BJ (cell line): ENCODE measurements at regions not wholly inside any gene's neighbourhood (a gene's known extent, or its start where the extent isn't known, plus 50 kb on each side); places are given as distances from the start of the nearest gene placed in this dataset.

Experiments used
- CTCF ChIA-PET: fragments of 350-600 bp; formaldehyde crosslinking; extraction: SDS; loops from one replicate; lab custom pipeline; 2021; ENCODE audit warnings: antibody characterized with exemption, inconsistent platforms; lab: Yijun Ruan, JAX
- POLR2A ChIA-PET: fragments of 300-600 bp; sonication (Branson Sonifier 250); formaldehyde crosslinking; extraction: SDS; loops from one replicate; lab custom pipeline; 2021; ENCODE audit warnings: antibody characterized with exemption; lab: Charles Lee
- DNase-seq: peaks from one replicate; pipeline ENCODE4 v3.0.0-alpha.2; 2011; ENCODE audit warnings: low read depth
- H3K27me3 ChIP-seq: 2 replicates; pipeline ENCODE4 v1.6.0; 2011; ENCODE audit warnings: low read length; ENCODE audit not compliant: control insufficient read depth, insufficient read depth
- H3K36me3 ChIP-seq: 2 replicates; pipeline ENCODE4 v1.5.1; 2011; ENCODE audit warnings: low read length; ENCODE audit not compliant: control insufficient read depth, insufficient read depth
- H3K4me3 ChIP-seq: 2 replicates; pipeline ENCODE4 v1.5.1; 2011; ENCODE audit warnings: low read depth, mild to moderate bottlenecking, control low read depth, low read length
- TF ChIP-seq, protein P1 (sequence below): IDR thresholded peaks from 2 replicates; pipeline ENCODE4 v1.5.1; 2011; ENCODE audit warnings: low read depth, mild to moderate bottlenecking, control low read depth, inconsistent platforms, low read length, moderate library complexity; ENCODE audit not compliant: insufficient read depth

DNA sequence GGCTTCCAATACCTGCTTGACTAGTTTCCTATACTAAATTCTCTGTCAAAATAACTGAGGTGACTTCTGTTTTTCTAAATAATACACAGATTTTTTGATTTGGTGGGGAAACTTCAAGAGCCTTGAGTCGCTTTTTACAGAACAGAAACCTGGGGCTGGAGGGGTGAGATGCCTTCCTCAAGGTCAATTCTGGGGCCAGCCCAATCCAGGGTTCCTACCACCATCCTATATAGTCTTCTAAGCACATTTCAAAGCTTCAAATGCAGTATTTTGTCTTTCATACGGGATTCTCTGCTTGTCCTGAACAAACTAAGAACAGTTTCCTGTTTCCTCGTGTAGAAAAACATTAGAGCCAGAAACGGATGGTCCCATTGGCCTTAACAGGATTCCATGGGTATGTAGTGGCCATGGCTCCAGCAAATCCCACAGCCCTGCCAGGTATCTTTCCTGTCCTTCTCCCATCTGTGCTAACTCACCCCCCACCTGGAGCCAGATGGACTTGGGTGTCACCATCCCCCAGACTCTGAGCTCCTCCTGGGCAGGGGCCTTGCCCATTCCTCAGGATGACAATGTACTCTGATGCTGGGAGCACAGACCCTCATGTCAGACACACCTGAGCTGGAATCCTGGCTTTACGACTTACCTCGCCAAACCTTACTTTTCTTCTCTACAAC lies 146.9 kb downstream of the KLF13 start:
- POLR2A ChIA-PET: no interaction called here
- no peaks in the 10 kb centered on the region for H3K36me3 ChIP-seq
- no peak overlapping the region for H3K4me3 ChIP-seq
- CTCF ChIA-PET: interaction anchor here (1.2 to 5.6 kb wide), 9 partner anchors 8 to 273 kb away, joined by 4 to 48 read pairs (median 8); no protein-coding TSS in a partner anchor
- H3K27me3 ChIP-seq: no peaks in the 10 kb centered on the region
- TF ChIP-seq, protein P1, sequence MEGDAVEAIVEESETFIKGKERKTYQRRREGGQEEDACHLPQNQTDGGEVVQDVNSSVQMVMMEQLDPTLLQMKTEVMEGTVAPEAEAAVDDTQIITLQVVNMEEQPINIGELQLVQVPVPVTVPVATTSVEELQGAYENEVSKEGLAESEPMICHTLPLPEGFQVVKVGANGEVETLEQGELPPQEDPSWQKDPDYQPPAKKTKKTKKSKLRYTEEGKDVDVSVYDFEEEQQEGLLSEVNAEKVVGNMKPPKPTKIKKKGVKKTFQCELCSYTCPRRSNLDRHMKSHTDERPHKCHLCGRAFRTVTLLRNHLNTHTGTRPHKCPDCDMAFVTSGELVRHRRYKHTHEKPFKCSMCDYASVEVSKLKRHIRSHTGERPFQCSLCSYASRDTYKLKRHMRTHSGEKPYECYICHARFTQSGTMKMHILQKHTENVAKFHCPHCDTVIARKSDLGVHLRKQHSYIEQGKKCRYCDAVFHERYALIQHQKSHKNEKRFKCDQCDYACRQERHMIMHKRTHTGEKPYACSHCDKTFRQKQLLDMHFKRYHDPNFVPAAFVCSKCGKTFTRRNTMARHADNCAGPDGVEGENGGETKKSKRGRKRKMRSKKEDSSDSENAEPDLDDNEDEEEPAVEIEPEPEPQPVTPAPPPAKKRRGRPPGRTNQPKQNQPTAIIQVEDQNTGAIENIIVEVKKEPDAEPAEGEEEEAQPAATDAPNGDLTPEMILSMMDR: no peak
- DNase-seq: no peak

DNA sequence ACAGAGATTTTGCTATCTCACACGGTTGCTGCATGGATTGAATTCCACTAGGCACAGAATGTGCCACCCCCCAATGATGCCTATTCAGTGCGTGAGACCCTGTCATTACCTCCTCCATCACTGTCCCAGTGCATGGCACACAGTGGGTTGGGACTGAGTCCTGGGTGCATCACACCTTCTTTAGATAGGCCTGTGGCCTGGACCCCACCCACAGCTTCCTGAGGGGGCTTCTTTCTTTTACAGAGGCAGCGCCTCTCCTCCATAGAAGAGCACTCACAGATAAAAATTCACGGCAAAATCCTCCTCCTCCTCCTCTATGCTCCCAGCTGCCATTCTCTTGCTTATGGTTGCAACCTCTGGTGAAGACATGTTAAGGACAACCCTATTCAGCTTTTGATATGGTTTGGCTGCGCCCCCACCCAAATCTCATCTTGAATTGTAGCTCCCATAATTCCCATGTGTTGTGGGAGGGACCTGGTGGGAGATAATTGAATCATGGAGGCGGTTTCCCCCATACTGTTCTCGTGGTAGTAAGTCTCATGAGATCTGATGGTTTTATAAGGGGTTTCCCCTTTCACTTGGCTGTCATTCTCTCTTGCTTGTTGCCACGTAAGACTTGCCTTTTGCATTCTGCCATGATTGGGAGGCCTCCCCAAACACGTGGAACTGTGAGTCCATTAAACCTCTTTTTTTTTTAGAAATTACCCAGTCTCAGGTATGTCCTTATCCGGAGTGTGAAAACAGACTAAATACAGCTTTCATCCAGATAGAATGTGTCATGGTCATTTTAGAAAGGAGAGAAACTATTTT lies 147.6 kb downstream of the KLF13 start:
- CTCF ChIA-PET: interaction anchor here (1.5 to 5.6 kb wide), 3 partner anchors 13 to 274 kb away, joined by 6 to 48 read pairs (median 7); no protein-coding TSS in a partner anchor
- H3K36me3 ChIP-seq: no peaks in the 10 kb centered on the region
- no peak for DNase-seq
- peaks cover 1% of the 10 kb centered on the region; the same call in 1 of the 2 replicates for H3K27me3 ChIP-seq
- POLR2A ChIA-PET: no interaction called here
- H3K4me3 ChIP-seq: no peak overlapping the region
- TF ChIP-seq, protein P1: no peak

DNA sequence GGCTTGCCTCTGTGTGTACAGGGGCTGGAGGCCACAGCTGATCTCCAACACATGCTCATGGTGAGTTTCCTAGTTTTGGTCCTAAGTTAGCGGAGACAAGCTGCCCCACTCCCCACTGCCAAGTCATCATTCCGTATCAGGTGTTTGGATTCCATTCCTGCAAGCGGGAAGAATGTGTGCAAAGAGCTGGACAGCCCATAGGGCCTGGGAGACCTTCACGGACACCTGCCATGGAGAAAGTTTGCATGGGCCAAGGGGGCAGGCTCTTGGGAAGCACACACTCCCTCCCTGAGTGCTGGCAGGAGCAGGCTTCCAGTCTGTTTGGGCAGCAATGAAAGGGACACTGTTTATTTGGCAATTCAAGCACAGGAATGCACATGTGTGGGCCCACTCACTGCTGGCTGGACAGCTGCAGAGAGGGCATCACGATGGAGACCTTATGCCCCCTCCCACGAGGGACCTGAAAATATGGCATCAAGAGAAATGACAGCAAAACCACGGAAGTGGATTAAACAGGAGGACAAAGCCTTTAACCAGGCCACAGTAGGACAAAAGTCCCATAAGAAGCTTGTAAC lies 149.7 kb downstream of the KLF13 start:
- TF ChIP-seq, protein P1: no peak
- H3K27me3 ChIP-seq: peaks cover 8% of the 10 kb centered on the region
- H3K36me3 ChIP-seq: no peaks in the 10 kb centered on the region
- ChIA-PET CTCF (interaction anchor here (1.1 to 5.6 kb wide), 4 partner anchors 12 to 276 kb away, joined by 3 to 48 read pairs (median 4); no protein-coding TSS in a partner anchor), POLR2A (no interaction called here)
- H3K4me3 ChIP-seq: no peak overlapping the region
- DNase-seq: no peak

DNA sequence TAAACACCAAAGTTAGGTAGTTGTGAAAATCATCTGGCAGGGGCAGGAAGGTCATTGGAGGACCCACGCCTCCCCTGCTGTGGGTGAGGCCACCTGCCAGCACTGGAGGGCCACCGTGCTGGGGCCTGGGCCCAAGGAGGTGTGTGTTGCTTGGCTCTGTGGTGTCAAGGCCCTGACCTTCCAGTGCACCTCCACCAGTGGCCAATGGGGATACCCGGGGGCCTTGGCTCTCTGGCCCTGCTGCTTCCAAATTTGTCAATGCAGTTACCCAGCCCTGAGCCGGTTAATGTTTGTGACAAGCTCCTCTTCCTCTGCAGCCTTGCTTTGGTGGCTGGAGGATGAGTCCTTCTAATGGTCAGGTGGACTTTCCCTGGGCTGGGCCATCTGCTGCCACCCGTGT lies 150.2 kb downstream of the KLF13 start:
- TF ChIP-seq, protein P1: no peak
- no peak overlapping the region for H3K4me3 ChIP-seq
- ChIA-PET CTCF (interaction anchor here (1.1 to 5.6 kb wide), 4 partner anchors 11 to 276 kb away, joined by 3 to 48 read pairs (median 4); no protein-coding TSS in a partner anchor), POLR2A (no interaction called here)
- DNase-seq: no peak
- no peaks in the 10 kb centered on the region for H3K36me3 ChIP-seq
- H3K27me3 ChIP-seq: peaks cover 10% of the 10 kb centered on the region

DNA sequence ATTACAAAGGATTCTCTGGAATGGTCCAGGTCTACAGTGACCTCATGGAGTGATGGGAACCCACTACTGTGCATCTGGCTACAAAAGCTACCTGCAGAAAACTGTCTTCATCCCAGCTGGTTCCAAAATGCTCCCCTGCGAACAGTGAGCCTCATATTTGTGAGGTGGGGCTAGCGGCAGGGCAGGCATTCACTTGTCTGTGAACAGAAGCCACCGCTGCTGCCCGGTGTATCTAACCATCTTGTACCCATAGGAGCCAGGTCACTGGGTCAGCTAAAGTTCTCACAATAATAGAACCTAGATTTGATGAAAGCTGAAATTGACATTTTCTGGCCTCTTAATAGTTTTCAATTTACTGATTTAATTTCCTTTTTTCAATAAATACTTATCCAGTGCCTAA lies 150.7 kb downstream of the KLF13 start:
- Histone ChIP-seq H3K36me3 (no peaks in the 10 kb centered on the region), H3K4me3 (no peak overlapping the region), H3K27me3 (peaks cover 13% of the 10 kb centered on the region)
- TF ChIP-seq, protein P1: no peak
- no peak for DNase-seq
- CTCF ChIA-PET: interaction anchor here (1.1 to 5.6 kb wide), 4 partner anchors 11 to 277 kb away, joined by 3 to 48 read pairs (median 4); no protein-coding TSS in a partner anchor
- POLR2A ChIA-PET: no interaction called here
